ENCODE measurements at regions not wholly inside any gene's neighbourhood (a gene's known extent, or its start where the extent isn't known, plus 50 kb on each side); places are given as distances from the start of the nearest gene placed in this dataset.

DNA sequence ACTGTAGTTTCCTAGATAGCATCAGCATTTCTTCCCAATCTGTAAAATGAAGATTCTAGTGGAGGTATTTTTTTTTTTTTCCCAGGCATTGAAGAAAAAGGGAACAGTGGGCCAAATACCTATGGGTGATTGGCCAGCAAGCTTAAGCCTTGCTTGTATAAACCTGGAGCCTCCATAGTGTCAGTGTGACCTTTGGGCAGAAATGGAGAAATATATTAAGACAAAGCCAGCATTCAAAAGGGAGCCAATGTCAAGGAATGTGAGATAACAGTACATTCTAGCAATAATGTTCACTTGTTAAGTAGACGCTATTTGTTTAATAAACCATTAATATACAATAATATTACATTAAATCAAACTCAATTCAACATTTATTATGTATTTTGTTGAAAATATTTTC is 275.4 kb downstream of the FOXA2 start:
- no peak overlapping the region for H3K4me3 ChIP-seq
- no peaks in the 10 kb centered on the region for H3K9me3 ChIP-seq (replicated peaks in 1 of 3)
- no peaks in the 10 kb centered on the region for H3K27me3 ChIP-seq
- H3K4me1 ChIP-seq (replicated peaks in 1 of 2): no peaks in the 10 kb centered on the region
- no peaks in the 10 kb centered on the region for H3K36me3 ChIP-seq (replicated peaks in 1 of 2)
- no peak for TF ChIP-seq POLR2A (IDR thresholded peaks at IDR 0.05)
- TF ChIP-seq, protein P1, sequence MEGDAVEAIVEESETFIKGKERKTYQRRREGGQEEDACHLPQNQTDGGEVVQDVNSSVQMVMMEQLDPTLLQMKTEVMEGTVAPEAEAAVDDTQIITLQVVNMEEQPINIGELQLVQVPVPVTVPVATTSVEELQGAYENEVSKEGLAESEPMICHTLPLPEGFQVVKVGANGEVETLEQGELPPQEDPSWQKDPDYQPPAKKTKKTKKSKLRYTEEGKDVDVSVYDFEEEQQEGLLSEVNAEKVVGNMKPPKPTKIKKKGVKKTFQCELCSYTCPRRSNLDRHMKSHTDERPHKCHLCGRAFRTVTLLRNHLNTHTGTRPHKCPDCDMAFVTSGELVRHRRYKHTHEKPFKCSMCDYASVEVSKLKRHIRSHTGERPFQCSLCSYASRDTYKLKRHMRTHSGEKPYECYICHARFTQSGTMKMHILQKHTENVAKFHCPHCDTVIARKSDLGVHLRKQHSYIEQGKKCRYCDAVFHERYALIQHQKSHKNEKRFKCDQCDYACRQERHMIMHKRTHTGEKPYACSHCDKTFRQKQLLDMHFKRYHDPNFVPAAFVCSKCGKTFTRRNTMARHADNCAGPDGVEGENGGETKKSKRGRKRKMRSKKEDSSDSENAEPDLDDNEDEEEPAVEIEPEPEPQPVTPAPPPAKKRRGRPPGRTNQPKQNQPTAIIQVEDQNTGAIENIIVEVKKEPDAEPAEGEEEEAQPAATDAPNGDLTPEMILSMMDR (IDR thresholded peaks at IDR 0.05): no peak
- intact Hi-C loops (cut with DNase I): no loop called here
- DNase-seq: no peak
- H3K27ac ChIP-seq: no peak overlapping the region
- 56 to 82% (median 62%) methylated on average over 1 of the region's 1 CpG for WGBS, 4 donors

DNA sequence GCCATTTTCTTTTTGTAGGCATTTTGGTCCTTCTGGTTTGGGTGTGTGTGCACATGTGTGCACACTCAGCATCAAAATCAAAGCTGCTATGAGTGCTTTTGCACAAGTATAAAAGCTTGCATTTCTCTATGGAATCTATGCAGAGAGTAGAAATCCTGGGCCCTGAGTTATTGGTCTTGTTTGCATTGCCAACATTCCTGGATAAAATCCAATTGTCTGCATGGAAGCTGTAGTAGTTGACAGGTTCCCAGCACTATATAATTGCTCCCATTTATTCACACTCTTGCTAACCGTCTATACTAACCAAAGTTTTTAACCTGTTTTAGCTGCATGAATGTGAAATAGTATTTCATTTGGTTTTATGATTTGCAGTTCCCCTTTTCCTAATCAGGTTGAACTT is 277.0 kb downstream of the FOXA2 start:
- TF ChIP-seq, protein P1 (IDR thresholded peaks at IDR 0.05): no peak
- TF ChIP-seq POLR2A (IDR thresholded peaks at IDR 0.05): no peak
- H3K27ac ChIP-seq: no peak overlapping the region
- DNase-seq: no peak
- no peaks in the 10 kb centered on the region for H3K36me3 ChIP-seq (replicated peaks in 1 of 2)
- H3K27me3 ChIP-seq: no peaks in the 10 kb centered on the region
- WGBS, 4 donors: 28 to 43% (median 37%) methylated on average over 1 of the region's 1 CpG
- intact Hi-C loops (cut with DNase I): no loop called here
- H3K9me3 ChIP-seq (replicated peaks in 1 of 3): no peaks in the 10 kb centered on the region
- no peak overlapping the region for H3K4me3 ChIP-seq
- no peaks in the 10 kb centered on the region for H3K4me1 ChIP-seq (replicated peaks in 1 of 2)

DNA sequence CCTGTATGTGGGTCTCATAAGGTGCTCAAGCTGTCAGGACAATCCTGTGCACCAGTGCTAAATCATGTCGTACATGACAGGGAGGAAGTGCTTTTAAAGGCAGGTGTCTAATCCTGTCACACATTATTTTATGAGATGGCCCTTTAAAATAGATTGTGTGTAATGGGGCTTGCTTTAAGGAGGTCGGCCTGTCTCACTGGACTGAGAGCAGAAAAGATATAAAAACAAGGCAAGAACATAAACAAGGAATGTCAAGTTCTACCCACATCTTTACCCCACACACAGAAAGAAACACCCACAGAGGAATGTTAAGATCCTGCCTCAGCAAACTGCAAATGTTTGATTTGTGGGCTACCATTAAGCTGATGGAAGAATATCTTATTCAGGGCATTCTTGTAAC is 279.0 kb downstream of the FOXA2 start:
- Histone ChIP-seq H3K27ac (no peak overlapping the region), H3K36me3 (replicated peaks in 1 of 2) (no peaks in the 10 kb centered on the region), H3K9me3 (replicated peaks in 1 of 3) (no peaks in the 10 kb centered on the region), H3K27me3 (no peaks in the 10 kb centered on the region), H3K4me1 (replicated peaks in 1 of 2) (no peaks in the 10 kb centered on the region), H3K4me3 (no peak overlapping the region)
- no peak for DNase-seq
- TF ChIP-seq POLR2A (IDR thresholded peaks at IDR 0.05): no peak
- TF ChIP-seq, protein P1 (IDR thresholded peaks at IDR 0.05): no peak
- intact Hi-C loops (cut with DNase I): no loop called here
- 53 to 78% (median 62%) methylated on average over 2 of the region's 2 CpGs for WGBS, 4 donors

GRCh38 chr20:22303523-22303922 is 280.8 kb downstream of the FOXA2 start:
- no peaks in the 10 kb centered on the region for H3K4me1 ChIP-seq (replicated peaks in 1 of 2)
- H3K4me3 ChIP-seq: no peak overlapping the region
- intact Hi-C loops (cut with DNase I): no loop called here
- TF ChIP-seq, protein P1 (IDR thresholded peaks at IDR 0.05): no peak
- no peak for TF ChIP-seq POLR2A (IDR thresholded peaks at IDR 0.05)
- no peaks in the 10 kb centered on the region for H3K9me3 ChIP-seq (replicated peaks in 1 of 3)
- H3K36me3 ChIP-seq (replicated peaks in 1 of 2): no peaks in the 10 kb centered on the region
- 45 to 59% (median 51%) methylated on average over 3 of the region's 3 CpGs for WGBS, 4 donors
- H3K27ac ChIP-seq: no peak overlapping the region
- H3K27me3 ChIP-seq: no peaks in the 10 kb centered on the region
- no peak for DNase-seq
